SU-DHL-6 (cell line): ENCODE measurements at regions not wholly inside any gene's neighbourhood (a gene's known extent, or its start where the extent isn't known, plus 50 kb on each side); places are given as distances from the start of the nearest gene placed in this dataset.

Experiments used
- EZH2phosphoT487 ChIP-seq: fragments of 200-600 bp; sonication (generic), shearing (Covaris generic); conservative IDR thresholded peaks from 2 replicates; pipeline ENCODE4 v1.6.1; 2018; ENCODE audit warnings: mild to moderate bottlenecking, antibody characterized with exemption, low read length, moderate library complexity, mixed read lengths
- TF ChIP-seq, protein P1 (sequence below): fragments of 200-600 bp; sonication (generic); IDR thresholded peaks from one replicate; pipeline ENCODE4 v1.5.1; 2017; ENCODE audit warnings: antibody characterized with exemption, mild to moderate bottlenecking, low read length, moderate library complexity; ENCODE audit not compliant: insufficient read depth, poor library complexity, severe bottlenecking

DNA sequence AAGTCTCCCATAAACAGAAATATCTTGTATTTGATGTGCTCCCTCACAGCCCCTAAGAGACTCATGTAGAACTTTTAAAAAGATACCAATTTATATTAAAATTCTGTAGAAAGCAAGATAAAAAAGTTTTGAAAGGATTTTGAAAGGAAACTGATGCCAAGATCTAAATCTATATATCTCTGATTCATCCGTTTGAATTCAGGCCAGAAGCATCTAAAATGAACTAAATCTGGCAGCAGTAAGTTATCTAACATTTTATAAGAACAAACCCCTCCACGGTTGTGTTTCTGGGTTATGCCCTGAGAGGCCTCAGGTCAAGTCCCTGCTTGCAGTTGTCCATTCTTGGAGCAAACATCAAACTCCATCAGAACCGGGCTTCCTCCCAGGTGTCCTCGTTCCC, 165.8 kb downstream of the FBXO15 start:
- TF ChIP-seq, protein P1, sequence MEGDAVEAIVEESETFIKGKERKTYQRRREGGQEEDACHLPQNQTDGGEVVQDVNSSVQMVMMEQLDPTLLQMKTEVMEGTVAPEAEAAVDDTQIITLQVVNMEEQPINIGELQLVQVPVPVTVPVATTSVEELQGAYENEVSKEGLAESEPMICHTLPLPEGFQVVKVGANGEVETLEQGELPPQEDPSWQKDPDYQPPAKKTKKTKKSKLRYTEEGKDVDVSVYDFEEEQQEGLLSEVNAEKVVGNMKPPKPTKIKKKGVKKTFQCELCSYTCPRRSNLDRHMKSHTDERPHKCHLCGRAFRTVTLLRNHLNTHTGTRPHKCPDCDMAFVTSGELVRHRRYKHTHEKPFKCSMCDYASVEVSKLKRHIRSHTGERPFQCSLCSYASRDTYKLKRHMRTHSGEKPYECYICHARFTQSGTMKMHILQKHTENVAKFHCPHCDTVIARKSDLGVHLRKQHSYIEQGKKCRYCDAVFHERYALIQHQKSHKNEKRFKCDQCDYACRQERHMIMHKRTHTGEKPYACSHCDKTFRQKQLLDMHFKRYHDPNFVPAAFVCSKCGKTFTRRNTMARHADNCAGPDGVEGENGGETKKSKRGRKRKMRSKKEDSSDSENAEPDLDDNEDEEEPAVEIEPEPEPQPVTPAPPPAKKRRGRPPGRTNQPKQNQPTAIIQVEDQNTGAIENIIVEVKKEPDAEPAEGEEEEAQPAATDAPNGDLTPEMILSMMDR: no peak
- no peak for TF ChIP-seq EZH2phosphoT487
